ENCODE measurements at regions not wholly inside any gene's neighbourhood (a gene's known extent, or its start where the extent isn't known, plus 50 kb on each side); places are given as distances from the start of the nearest gene placed in this dataset.

DNA sequence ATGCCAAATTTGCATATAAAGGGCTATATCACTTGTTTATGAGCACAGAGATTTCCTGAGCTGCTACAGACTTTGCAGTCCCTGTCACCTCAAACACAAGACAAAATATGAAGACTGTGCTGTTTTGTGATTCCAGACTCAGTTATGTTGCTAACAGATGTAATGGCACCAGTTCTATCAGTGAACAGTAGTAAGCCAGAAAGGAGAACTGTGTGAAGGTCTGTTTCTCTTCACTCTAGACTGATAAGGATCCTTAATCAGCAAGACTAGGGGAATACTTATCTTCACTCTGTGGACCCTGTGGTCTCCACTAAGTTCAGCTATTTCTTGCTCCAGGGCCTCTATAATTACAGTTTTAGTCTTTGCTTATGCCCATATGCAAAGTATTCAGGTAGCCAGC is 82.7 kb downstream of the ANXA5 start:
- TF ChIP-seq, protein P1, sequence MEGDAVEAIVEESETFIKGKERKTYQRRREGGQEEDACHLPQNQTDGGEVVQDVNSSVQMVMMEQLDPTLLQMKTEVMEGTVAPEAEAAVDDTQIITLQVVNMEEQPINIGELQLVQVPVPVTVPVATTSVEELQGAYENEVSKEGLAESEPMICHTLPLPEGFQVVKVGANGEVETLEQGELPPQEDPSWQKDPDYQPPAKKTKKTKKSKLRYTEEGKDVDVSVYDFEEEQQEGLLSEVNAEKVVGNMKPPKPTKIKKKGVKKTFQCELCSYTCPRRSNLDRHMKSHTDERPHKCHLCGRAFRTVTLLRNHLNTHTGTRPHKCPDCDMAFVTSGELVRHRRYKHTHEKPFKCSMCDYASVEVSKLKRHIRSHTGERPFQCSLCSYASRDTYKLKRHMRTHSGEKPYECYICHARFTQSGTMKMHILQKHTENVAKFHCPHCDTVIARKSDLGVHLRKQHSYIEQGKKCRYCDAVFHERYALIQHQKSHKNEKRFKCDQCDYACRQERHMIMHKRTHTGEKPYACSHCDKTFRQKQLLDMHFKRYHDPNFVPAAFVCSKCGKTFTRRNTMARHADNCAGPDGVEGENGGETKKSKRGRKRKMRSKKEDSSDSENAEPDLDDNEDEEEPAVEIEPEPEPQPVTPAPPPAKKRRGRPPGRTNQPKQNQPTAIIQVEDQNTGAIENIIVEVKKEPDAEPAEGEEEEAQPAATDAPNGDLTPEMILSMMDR (IDR thresholded peaks at IDR 0.05; ENCODE audit: borderline replicate concordance, extremely low read depth, low read length, poor library complexity, severe bottlenecking): no peak
- TF ChIP-seq EZH2 (IDR thresholded peaks at IDR 0.05; ENCODE audit: borderline replicate concordance, low read depth, low read length, severe bottlenecking): no peak
